SU-DHL-6 (cell line): ENCODE measurements at regions not wholly inside any gene's neighbourhood (a gene's known extent, or its start where the extent isn't known, plus 50 kb on each side); places are given as distances from the start of the nearest gene placed in this dataset.

Experiments used
- H2AFZ ChIP-seq: fragments of 200-600 bp; sonication (generic); 2 replicates; pipeline ENCODE4 v1.6.1; 2014; ENCODE audit warnings: low read depth, mild to moderate bottlenecking, moderate library complexity, mixed read lengths, antibody characterized with exemption, low read length; ENCODE audit not compliant: severe bottlenecking
- H3F3A ChIP-seq: fragments of 200-600 bp; shearing (Covaris generic); 2 replicates; pipeline ENCODE4 v1.6.0; 2016; ENCODE audit warnings: antibody characterized with exemption, mild to moderate bottlenecking; ENCODE audit not compliant: insufficient read depth
- H3K27ac ChIP-seq: fragments of 200-600 bp; sonication (generic); 2 replicates; pipeline ENCODE4 v1.5.1; 2016; ENCODE audit warnings: low read depth, mild to moderate bottlenecking, low read length, moderate library complexity, mixed read lengths
- H3K27me3 ChIP-seq: fragments of 200-600 bp; sonication (generic), shearing (Covaris generic); 2 replicates; pipeline ENCODE4 v1.6.0; 2014; ENCODE audit warnings: mild to moderate bottlenecking, low read length
- H3K36me3 ChIP-seq: fragments of 200-600 bp; sonication (generic); 2 replicates; pipeline ENCODE4 v1.6.1; 2014; ENCODE audit warnings: mild to moderate bottlenecking, low read length, mixed read lengths
- H3K4me2 ChIP-seq: fragments of 300-600, 200-600 bp; shearing (Covaris generic), sonication (generic); 2 replicates; pipeline ENCODE4 v1.6.0; 2014; ENCODE audit warnings: low read length, low read depth, mild to moderate bottlenecking; ENCODE audit not compliant: poor library complexity, severe bottlenecking
- H3K4me3 ChIP-seq: fragments of 200-600 bp; sonication (generic); 2 replicates; pipeline ENCODE4 v1.5.1; 2014; ENCODE audit warnings: antibody characterized with exemption, low read length, mild to moderate bottlenecking, mixed read lengths; ENCODE audit not compliant: insufficient read depth, poor library complexity, severe bottlenecking
- H3K79me2 ChIP-seq: fragments of 200-600 bp; sonication (generic); 2 replicates; pipeline ENCODE4 v1.6.1; 2014; ENCODE audit warnings: mild to moderate bottlenecking, low read length, moderate library complexity; ENCODE audit not compliant: insufficient read depth
- H3K9ac ChIP-seq: fragments of 200-600 bp; sonication (generic); 2 replicates; pipeline ENCODE4 v1.7.0; 2014; ENCODE audit warnings: mild to moderate bottlenecking, low read length
- H3K9me2 ChIP-seq: fragments of 200-600 bp; sonication (generic); replicated peaks from 2 replicates; pipeline ENCODE4 v1.6.1; 2014; ENCODE audit warnings: low read length; ENCODE audit not compliant: insufficient read depth
- H3K9me3 ChIP-seq: fragments of 200-600 bp; sonication (generic); 2 replicates; pipeline ENCODE4 v1.6.1; 2014; ENCODE audit warnings: low read length, mixed read lengths; ENCODE audit not compliant: insufficient read depth
- H4K20me1 ChIP-seq: fragments of 200-600 bp; sonication (generic); 2 replicates; pipeline ENCODE4 v1.6.1; 2014; ENCODE audit warnings: low read depth, mild to moderate bottlenecking, antibody characterized with exemption, low read length, moderate library complexity, mixed read lengths
- CTCF ChIP-seq: fragments of 200-600 bp; sonication (generic); IDR thresholded peaks from one replicate; pipeline ENCODE4 v1.5.1; 2017; ENCODE audit warnings: antibody characterized with exemption, mild to moderate bottlenecking, low read length, moderate library complexity; ENCODE audit not compliant: insufficient read depth, poor library complexity, severe bottlenecking
- EZH2phosphoT487 ChIP-seq: fragments of 200-600 bp; sonication (generic), shearing (Covaris generic); conservative IDR thresholded peaks from 2 replicates; pipeline ENCODE4 v1.6.1; 2018; ENCODE audit warnings: mild to moderate bottlenecking, antibody characterized with exemption, low read length, moderate library complexity, mixed read lengths

- Histone ChIP-seq H3K79me2 (no peaks in the 10 kb centered on the region), H3K4me3 (no peak overlapping the region), H3K9me2 (no peaks in the 10 kb centered on the region), H3K9me3 (no peaks in the 10 kb centered on the region), H3K36me3 (no peaks in the 10 kb centered on the region), H3K4me2 (no peak overlapping the region), H3K27me3 (no peaks in the 10 kb centered on the region), H3F3A (no peaks in the 10 kb centered on the region), H3K27ac (no peak overlapping the region), H3K9ac (no peak overlapping the region), H4K20me1 (no peaks in the 10 kb centered on the region), H2AFZ (no peak overlapping the region)
- TF ChIP-seq EZH2phosphoT487 = no peak
- TF ChIP-seq CTCF = no peak
Observed at GRCh38 chr18:70417847-70418246, 129.0 kb downstream of the SOCS6 start.

GRCh38 chr18:70416496-70416895 lies 127.7 kb downstream of the SOCS6 start:
- Histone ChIP-seq H3K27me3 (no peaks in the 10 kb centered on the region), H2AFZ (no peak overlapping the region), H3K9ac (no peak overlapping the region), H3K79me2 (no peaks in the 10 kb centered on the region), H3K4me3 (no peak overlapping the region), H3K36me3 (no peaks in the 10 kb centered on the region), H3K9me3 (no peaks in the 10 kb centered on the region), H3K9me2 (no peaks in the 10 kb centered on the region), H3K27ac (no peak overlapping the region), H3K4me2 (no peak overlapping the region), H4K20me1 (no peaks in the 10 kb centered on the region), H3F3A (no peaks in the 10 kb centered on the region)
- TF ChIP-seq EZH2phosphoT487 (no peak), CTCF (no peak)

- Histone ChIP-seq H3K9me2 (no peaks in the 10 kb centered on the region), H3K4me3 (no peak overlapping the region), H3F3A (no peaks in the 10 kb centered on the region), H3K9me3 (no peaks in the 10 kb centered on the region), H3K36me3 (no peaks in the 10 kb centered on the region), H3K27ac (no peak overlapping the region), H3K9ac (no peak overlapping the region), H4K20me1 (no peaks in the 10 kb centered on the region), H3K4me2 (no peak overlapping the region), H3K79me2 (no peaks in the 10 kb centered on the region), H2AFZ (no peak overlapping the region), H3K27me3 (no peaks in the 10 kb centered on the region)
- TF ChIP-seq EZH2phosphoT487 = no peak
- TF ChIP-seq CTCF = no peak
Observed at GRCh38 chr18:70415823-70416488, 127.1 kb downstream of the SOCS6 start.
